ENCODE measurements at regions not wholly inside any gene's neighbourhood (a gene's known extent, or its start where the extent isn't known, plus 50 kb on each side); places are given as distances from the start of the nearest gene placed in this dataset.

DNA sequence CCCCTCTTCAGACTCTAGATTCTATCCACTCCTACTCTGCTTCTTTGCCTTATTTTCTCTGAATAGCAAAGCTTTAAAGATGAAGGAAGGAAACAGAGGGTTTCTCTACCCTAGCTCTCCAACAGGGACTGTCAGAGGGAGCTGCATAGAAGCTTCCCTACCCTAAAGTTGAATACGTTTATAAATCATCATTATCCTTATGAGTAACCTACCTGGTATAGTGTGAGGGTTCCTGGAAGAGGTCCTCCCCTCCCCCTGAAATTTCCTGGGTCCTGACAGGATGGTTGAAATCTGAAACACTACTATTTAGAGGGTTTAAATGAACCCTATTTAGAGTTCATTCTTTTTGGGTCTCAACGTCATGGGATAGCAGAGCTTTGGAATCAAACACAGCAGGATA is 187.0 kb upstream of the RBPJ start:
- 74% methylated on average over 2 of the region's 2 CpGs for WGBS
- no peak overlapping the region for H3K9ac ChIP-seq (ENCODE audit: low read depth in 1 of 2, low read length in 2 of 2)
- H3K4me1 ChIP-seq (ENCODE audit: control insufficient read depth in 4 of 4, insufficient read depth in 4 of 4, low read length in 3 of 4) = no peaks in the 10 kb centered on the region
- TF ChIP-seq TAF1 (conservative IDR thresholded peaks at IDR 0.05) (no peak), YY1 (IDR thresholded peaks at IDR 0.05) (no peak), NR2F2 (IDR thresholded peaks at IDR 0.05) (no peak), HNF4G (IDR thresholded peaks at IDR 0.05) (no peak), JUND (IDR thresholded peaks at IDR 0.05) (no peak), FOXA2 (IDR thresholded peaks at IDR 0.05) (no peak), SP1 (IDR thresholded peaks at IDR 0.05) (no peak)
- TF ChIP-seq, protein P1, sequence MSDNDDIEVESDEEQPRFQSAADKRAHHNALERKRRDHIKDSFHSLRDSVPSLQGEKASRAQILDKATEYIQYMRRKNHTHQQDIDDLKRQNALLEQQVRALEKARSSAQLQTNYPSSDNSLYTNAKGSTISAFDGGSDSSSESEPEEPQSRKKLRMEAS (IDR thresholded peaks at IDR 0.05) = no peak
- TF ChIP-seq, protein P2, sequence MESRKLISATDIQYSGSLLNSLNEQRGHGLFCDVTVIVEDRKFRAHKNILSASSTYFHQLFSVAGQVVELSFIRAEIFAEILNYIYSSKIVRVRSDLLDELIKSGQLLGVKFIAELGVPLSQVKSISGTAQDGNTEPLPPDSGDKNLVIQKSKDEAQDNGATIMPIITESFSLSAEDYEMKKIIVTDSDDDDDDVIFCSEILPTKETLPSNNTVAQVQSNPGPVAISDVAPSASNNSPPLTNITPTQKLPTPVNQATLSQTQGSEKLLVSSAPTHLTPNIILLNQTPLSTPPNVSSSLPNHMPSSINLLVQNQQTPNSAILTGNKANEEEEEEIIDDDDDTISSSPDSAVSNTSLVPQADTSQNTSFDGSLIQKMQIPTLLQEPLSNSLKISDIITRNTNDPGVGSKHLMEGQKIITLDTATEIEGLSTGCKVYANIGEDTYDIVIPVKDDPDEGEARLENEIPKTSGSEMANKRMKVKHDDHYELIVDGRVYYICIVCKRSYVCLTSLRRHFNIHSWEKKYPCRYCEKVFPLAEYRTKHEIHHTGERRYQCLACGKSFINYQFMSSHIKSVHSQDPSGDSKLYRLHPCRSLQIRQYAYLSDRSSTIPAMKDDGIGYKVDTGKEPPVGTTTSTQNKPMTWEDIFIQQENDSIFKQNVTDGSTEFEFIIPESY (IDR thresholded peaks at IDR 0.05) = no peak
- TF ChIP-seq, protein P3, sequence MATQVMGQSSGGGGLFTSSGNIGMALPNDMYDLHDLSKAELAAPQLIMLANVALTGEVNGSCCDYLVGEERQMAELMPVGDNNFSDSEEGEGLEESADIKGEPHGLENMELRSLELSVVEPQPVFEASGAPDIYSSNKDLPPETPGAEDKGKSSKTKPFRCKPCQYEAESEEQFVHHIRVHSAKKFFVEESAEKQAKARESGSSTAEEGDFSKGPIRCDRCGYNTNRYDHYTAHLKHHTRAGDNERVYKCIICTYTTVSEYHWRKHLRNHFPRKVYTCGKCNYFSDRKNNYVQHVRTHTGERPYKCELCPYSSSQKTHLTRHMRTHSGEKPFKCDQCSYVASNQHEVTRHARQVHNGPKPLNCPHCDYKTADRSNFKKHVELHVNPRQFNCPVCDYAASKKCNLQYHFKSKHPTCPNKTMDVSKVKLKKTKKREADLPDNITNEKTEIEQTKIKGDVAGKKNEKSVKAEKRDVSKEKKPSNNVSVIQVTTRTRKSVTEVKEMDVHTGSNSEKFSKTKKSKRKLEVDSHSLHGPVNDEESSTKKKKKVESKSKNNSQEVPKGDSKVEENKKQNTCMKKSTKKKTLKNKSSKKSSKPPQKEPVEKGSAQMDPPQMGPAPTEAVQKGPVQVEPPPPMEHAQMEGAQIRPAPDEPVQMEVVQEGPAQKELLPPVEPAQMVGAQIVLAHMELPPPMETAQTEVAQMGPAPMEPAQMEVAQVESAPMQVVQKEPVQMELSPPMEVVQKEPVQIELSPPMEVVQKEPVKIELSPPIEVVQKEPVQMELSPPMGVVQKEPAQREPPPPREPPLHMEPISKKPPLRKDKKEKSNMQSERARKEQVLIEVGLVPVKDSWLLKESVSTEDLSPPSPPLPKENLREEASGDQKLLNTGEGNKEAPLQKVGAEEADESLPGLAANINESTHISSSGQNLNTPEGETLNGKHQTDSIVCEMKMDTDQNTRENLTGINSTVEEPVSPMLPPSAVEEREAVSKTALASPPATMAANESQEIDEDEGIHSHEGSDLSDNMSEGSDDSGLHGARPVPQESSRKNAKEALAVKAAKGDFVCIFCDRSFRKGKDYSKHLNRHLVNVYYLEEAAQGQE (IDR thresholded peaks at IDR 0.05) = no peak
- no peaks in the 10 kb centered on the region for H3K36me3 ChIP-seq (ENCODE audit: control insufficient read depth in 4 of 4, insufficient read depth in 3 of 4, low read depth in 1 of 4, low read length in 3 of 4)
- no peaks in the 10 kb centered on the region for H3K27me3 ChIP-seq (ENCODE audit: control insufficient read depth in 4 of 4, insufficient read depth in 4 of 4, low read length in 3 of 4)
- H3K9me3 ChIP-seq (ENCODE audit: control insufficient read depth in 4 of 4, low read length in 3 of 4) = no peaks in the 10 kb centered on the region
- H3K27ac ChIP-seq (ENCODE audit: low read depth in 1 of 2, low read length in 2 of 2) = no peak overlapping the region
- H3K4me3 ChIP-seq (ENCODE audit: low read depth in 1 of 3, low read length in 3 of 3) = no peak overlapping the region
- DNase-seq (ENCODE audit: low spot score) = no peak

DNA sequence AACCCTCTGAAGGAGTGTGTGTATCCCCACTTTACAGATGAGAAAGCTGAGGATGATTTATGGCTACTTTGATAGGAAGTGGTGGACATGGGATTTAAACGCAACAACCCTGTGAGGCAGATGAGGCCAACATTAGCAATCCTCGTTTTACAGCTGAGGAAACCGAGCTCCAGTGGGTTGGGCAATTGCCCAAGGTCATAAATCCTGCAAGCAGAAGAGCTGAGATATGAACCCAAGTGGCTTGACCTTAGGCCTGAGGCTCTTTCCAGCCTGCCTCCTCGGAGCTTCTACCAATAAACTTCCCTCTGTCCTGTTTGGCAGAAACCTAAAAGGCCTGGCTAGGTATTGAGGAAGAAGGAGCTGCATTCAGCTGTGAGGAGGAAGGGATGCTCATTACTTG is 185.5 kb upstream of the RBPJ start:
- Histone ChIP-seq H3K4me3 (ENCODE audit: low read depth in 1 of 3, low read length in 3 of 3) (no peak overlapping the region), H3K9ac (ENCODE audit: low read depth in 1 of 2, low read length in 2 of 2) (no peak overlapping the region), H3K27me3 (ENCODE audit: control insufficient read depth in 4 of 4, insufficient read depth in 4 of 4, low read length in 3 of 4) (no peaks in the 10 kb centered on the region), H3K27ac (ENCODE audit: low read depth in 1 of 2, low read length in 2 of 2) (no peak overlapping the region), H3K36me3 (ENCODE audit: control insufficient read depth in 4 of 4, insufficient read depth in 3 of 4, low read depth in 1 of 4, low read length in 3 of 4) (no peaks in the 10 kb centered on the region), H3K9me3 (ENCODE audit: control insufficient read depth in 4 of 4, low read length in 3 of 4) (no peaks in the 10 kb centered on the region), H3K4me1 (ENCODE audit: control insufficient read depth in 4 of 4, insufficient read depth in 4 of 4, low read length in 3 of 4) (no peaks in the 10 kb centered on the region)
- 77% methylated on average over 4 of the region's 4 CpGs for WGBS
- DNase-seq (ENCODE audit: low spot score) = no peak
- TF ChIP-seq, protein P4, sequence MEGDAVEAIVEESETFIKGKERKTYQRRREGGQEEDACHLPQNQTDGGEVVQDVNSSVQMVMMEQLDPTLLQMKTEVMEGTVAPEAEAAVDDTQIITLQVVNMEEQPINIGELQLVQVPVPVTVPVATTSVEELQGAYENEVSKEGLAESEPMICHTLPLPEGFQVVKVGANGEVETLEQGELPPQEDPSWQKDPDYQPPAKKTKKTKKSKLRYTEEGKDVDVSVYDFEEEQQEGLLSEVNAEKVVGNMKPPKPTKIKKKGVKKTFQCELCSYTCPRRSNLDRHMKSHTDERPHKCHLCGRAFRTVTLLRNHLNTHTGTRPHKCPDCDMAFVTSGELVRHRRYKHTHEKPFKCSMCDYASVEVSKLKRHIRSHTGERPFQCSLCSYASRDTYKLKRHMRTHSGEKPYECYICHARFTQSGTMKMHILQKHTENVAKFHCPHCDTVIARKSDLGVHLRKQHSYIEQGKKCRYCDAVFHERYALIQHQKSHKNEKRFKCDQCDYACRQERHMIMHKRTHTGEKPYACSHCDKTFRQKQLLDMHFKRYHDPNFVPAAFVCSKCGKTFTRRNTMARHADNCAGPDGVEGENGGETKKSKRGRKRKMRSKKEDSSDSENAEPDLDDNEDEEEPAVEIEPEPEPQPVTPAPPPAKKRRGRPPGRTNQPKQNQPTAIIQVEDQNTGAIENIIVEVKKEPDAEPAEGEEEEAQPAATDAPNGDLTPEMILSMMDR (IDR thresholded peaks at IDR 0.05; ENCODE audit: low read depth, low read length, missing input control) = no peak
- TF ChIP-seq EGR1 (IDR thresholded peaks at IDR 0.05; ENCODE audit: low read depth in 2 of 2) (no peak), SP1 (IDR thresholded peaks at IDR 0.05) (no peak), FOXA1 (IDR thresholded peaks at IDR 0.05) (no peak), HNF4G (IDR thresholded peaks at IDR 0.05) (no peak), FOXA2 (IDR thresholded peaks at IDR 0.05) (no peak), RAD21 (IDR thresholded peaks at IDR 0.05) (no peak), GABPA (IDR thresholded peaks at IDR 0.05 in 1 of 2, conservative IDR thresholded peaks at IDR 0.05 in 1 of 2) (no peak), NR2F2 (IDR thresholded peaks at IDR 0.05) (no peak), RXRA (IDR thresholded peaks at IDR 0.05) (no peak), YY1 (IDR thresholded peaks at IDR 0.05) (no peak), JUND (IDR thresholded peaks at IDR 0.05) (no peak), TAF1 (conservative IDR thresholded peaks at IDR 0.05) (no peak), HNF4A (conservative IDR thresholded peaks at IDR 0.05) (no peak)
- TF ChIP-seq, protein P2 (IDR thresholded peaks at IDR 0.05) = no peak
- TF ChIP-seq, protein P3 (IDR thresholded peaks at IDR 0.05) = no peak
- TF ChIP-seq, protein P1 (IDR thresholded peaks at IDR 0.05) = no peak
- TF ChIP-seq, protein P5, sequence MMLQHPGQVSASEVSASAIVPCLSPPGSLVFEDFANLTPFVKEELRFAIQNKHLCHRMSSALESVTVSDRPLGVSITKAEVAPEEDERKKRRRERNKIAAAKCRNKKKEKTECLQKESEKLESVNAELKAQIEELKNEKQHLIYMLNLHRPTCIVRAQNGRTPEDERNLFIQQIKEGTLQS (IDR thresholded peaks at IDR 0.05) = no peak

Measured in liver (tissue), 8 donors.